ENCODE measurements at regions not wholly inside any gene's neighbourhood (a gene's known extent, or its start where the extent isn't known, plus 50 kb on each side); places are given as distances from the start of the nearest gene placed in this dataset.
"Not testable (repeated sequence)": the region's sequence is repeated elsewhere in the genome, so short reads cannot be mapped to it uniquely, and the experiment has no call there.

DNA sequence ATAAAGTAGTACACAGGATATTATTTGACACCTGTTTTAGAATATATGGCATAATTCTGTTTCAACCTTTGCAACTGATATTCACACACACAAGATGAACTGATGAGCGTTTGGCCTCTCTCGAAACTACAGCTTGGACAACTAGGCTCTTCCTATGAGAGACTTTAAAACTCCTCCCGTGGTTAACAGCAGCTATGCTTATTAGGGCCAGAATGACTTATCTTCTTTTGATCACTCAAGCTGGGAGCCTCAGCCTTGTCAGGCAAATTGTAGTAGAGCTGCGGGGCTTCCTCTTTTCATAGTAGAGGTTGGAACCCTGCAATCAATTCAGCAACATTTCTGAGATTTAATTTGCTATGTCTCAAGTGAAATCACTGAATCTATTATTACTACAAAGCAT, 381.3 kb upstream of the ANKRD20A1 start:
- not testable (repeated sequence) for H3K36me3 ChIP-seq (ENCODE audit: control insufficient read depth, insufficient read depth, low read length); H2AFZ ChIP-seq (ENCODE audit: low read length); H3K9me3 ChIP-seq (ENCODE audit: control insufficient read depth, insufficient read depth, low read depth, low read length); H3K9ac ChIP-seq (ENCODE audit: insufficient read depth, low read length); H3K4me2 ChIP-seq (ENCODE audit: extremely low read depth, insufficient read depth, low read length); H3K27me3 ChIP-seq (ENCODE audit: control insufficient read depth, insufficient read depth, low read length); H3K27ac ChIP-seq (ENCODE audit: insufficient read depth, low read length); H3K4me3 ChIP-seq (replicated peaks in 1 of 4; ENCODE audit: control extremely low read depth in 1 of 4, insufficient read depth in 1 of 4, low read depth in 3 of 4, low read length in 4 of 4); DNase-seq (ENCODE audit: low read depth in 2 of 2); H4K20me1 ChIP-seq (ENCODE audit: control insufficient read depth, extremely low read depth, insufficient read depth, low read length); H3K4me1 ChIP-seq (ENCODE audit: control insufficient read depth, extremely low read depth, insufficient read depth, low read length); H3K79me2 ChIP-seq (ENCODE audit: control insufficient read depth, insufficient read depth, low read length)

DNA sequence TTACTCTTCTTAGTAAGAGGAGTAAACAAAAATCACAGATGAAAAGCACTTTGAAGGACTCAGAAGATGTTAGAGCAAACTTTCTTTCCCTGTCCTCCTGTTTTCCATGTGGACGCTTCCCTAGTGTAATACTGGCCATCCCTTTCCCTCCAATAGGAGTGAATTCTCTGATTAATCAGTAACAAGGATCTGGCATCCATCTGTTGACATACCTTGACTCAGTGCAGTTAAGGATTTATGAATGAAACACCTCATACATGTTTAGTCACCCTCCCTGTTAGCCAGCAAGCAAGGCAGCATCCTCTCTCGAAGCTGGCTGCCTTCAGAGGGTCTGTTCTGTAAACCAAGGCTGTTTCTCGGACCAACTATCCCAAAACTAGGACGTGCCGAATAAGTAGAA, 388.0 kb upstream of the ANKRD20A1 start:
- H3K27ac ChIP-seq (ENCODE audit: insufficient read depth, low read length); H3K4me1 ChIP-seq (ENCODE audit: control insufficient read depth, extremely low read depth, insufficient read depth, low read length); H3K4me2 ChIP-seq (ENCODE audit: extremely low read depth, insufficient read depth, low read length); H3K4me3 ChIP-seq (replicated peaks in 1 of 4; ENCODE audit: control extremely low read depth in 1 of 4, insufficient read depth in 1 of 4, low read depth in 3 of 4, low read length in 4 of 4); H3K9me3 ChIP-seq (ENCODE audit: control insufficient read depth, insufficient read depth, low read depth, low read length); H3K9ac ChIP-seq (ENCODE audit: insufficient read depth, low read length); H2AFZ ChIP-seq (ENCODE audit: low read length); DNase-seq (ENCODE audit: low read depth in 2 of 2); H3K27me3 ChIP-seq (ENCODE audit: control insufficient read depth, insufficient read depth, low read length); H4K20me1 ChIP-seq (ENCODE audit: control insufficient read depth, extremely low read depth, insufficient read depth, low read length); H3K79me2 ChIP-seq (ENCODE audit: control insufficient read depth, insufficient read depth, low read length); H3K36me3 ChIP-seq (ENCODE audit: control insufficient read depth, insufficient read depth, low read length): not testable (repeated sequence)

DNA sequence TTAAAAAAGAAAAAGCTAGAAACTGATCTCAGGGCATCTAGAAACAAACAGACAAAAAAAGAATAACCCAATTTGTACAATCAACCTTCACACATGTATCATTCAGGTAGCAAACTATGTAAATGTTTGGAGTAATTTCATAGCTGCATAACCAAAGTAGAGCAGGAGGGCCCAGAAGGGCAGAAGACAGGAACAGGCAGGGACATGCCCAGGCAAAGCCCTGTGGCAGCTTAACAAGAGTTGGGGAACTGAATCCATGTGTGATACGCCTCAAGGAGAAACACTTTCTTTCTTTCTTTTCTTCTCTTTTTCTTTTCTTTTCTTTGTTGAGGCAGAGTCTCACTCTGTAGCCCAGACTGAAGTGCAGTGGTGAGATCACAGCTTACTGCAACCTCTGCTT, 390.4 kb upstream of the ANKRD20A1 start:
- not testable (repeated sequence) for DNase-seq (ENCODE audit: low read depth in 2 of 2); H3K4me1 ChIP-seq (ENCODE audit: control insufficient read depth, extremely low read depth, insufficient read depth, low read length); H3K27me3 ChIP-seq (ENCODE audit: control insufficient read depth, insufficient read depth, low read length); H3K36me3 ChIP-seq (ENCODE audit: control insufficient read depth, insufficient read depth, low read length); H3K9ac ChIP-seq (ENCODE audit: insufficient read depth, low read length); H3K9me3 ChIP-seq (ENCODE audit: control insufficient read depth, insufficient read depth, low read depth, low read length); H3K79me2 ChIP-seq (ENCODE audit: control insufficient read depth, insufficient read depth, low read length); H4K20me1 ChIP-seq (ENCODE audit: control insufficient read depth, extremely low read depth, insufficient read depth, low read length); H3K4me3 ChIP-seq (replicated peaks in 1 of 4; ENCODE audit: control extremely low read depth in 1 of 4, insufficient read depth in 1 of 4, low read depth in 3 of 4, low read length in 4 of 4); H3K4me2 ChIP-seq (ENCODE audit: extremely low read depth, insufficient read depth, low read length); H2AFZ ChIP-seq (ENCODE audit: low read length); H3K27ac ChIP-seq (ENCODE audit: insufficient read depth, low read length)

DNA sequence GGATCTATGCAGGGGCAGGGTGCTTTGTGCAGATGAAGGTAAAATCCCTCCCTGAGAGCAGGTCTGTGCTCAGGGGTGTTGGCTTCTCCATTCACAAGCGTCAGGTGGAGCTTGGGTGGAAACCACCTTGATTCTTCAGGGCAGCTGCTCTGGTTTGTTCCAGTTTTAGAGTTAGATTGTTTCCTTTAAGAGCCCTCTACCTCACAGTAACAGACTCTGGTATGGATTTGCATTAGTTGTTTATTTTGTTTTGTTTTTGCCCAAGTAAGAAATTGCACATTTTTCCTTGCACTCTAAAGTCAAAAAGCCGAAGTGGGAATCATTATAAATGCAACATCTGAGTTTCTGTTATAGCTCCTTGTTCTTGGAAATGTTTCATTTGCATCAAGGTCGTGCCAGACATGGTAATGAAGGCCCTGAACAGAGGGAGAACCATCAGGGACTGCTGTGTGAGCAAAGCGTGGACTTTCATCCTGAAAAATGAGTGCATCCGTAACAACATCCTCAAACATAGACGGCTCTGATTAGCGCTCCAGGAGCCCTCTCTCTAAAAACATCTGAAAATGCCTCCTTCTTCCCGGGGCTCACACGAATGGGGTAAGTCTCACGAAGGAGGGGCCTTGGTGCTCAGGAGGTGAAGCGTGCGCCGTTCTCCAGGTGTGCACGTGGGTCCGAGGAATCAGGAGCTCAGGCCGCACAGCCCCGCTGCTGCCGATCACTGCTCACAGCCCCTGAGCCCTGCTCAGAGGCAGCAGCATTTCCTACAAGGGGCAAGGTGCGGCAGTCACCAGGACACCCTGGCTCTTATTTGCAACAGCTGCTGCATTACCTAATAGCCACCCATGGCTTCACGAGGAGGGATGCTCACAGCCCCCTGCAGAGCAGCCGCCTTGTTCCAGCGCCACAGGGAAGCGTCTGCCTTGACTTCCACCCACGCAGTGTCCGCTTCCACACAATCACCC, 396.7 kb upstream of the ANKRD20A1 start:
- H3K27ac ChIP-seq (ENCODE audit: insufficient read depth, low read length); H3K4me1 ChIP-seq (ENCODE audit: control insufficient read depth, extremely low read depth, insufficient read depth, low read length); H4K20me1 ChIP-seq (ENCODE audit: control insufficient read depth, extremely low read depth, insufficient read depth, low read length); H3K9me3 ChIP-seq (ENCODE audit: control insufficient read depth, insufficient read depth, low read depth, low read length); DNase-seq (ENCODE audit: low read depth in 2 of 2); H3K4me3 ChIP-seq (replicated peaks in 1 of 4; ENCODE audit: control extremely low read depth in 1 of 4, insufficient read depth in 1 of 4, low read depth in 3 of 4, low read length in 4 of 4); H2AFZ ChIP-seq (ENCODE audit: low read length); H3K9ac ChIP-seq (ENCODE audit: insufficient read depth, low read length); H3K79me2 ChIP-seq (ENCODE audit: control insufficient read depth, insufficient read depth, low read length); H3K27me3 ChIP-seq (ENCODE audit: control insufficient read depth, insufficient read depth, low read length); H3K4me2 ChIP-seq (ENCODE audit: extremely low read depth, insufficient read depth, low read length); H3K36me3 ChIP-seq (ENCODE audit: control insufficient read depth, insufficient read depth, low read length): not testable (repeated sequence)

DNA sequence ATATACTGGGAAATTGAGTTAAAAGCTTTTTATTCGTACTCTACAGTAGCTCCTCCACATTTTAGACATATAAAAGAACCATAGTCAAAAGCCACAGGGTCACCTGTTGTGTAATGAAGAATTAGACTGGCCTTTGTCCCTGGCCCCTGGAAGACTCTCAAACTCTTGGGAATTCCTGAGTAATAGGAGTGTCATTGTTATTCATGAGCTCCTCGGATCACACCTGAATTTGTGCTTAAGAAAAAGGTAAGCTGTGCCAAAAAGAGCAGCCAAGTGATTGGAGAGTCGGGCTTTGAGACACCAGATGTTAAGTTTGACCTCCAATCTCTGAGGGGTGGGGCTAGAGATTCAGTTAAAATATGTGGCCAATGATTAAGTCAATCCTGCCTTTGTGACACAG, 405.8 kb upstream of the ANKRD20A1 start:
- H2AFZ ChIP-seq (ENCODE audit: low read length); H3K9ac ChIP-seq (ENCODE audit: insufficient read depth, low read length); H3K4me3 ChIP-seq (replicated peaks in 1 of 4; ENCODE audit: control extremely low read depth in 1 of 4, insufficient read depth in 1 of 4, low read depth in 3 of 4, low read length in 4 of 4); H3K27ac ChIP-seq (ENCODE audit: insufficient read depth, low read length); H3K4me2 ChIP-seq (ENCODE audit: extremely low read depth, insufficient read depth, low read length); H3K4me1 ChIP-seq (ENCODE audit: control insufficient read depth, extremely low read depth, insufficient read depth, low read length); H3K36me3 ChIP-seq (ENCODE audit: control insufficient read depth, insufficient read depth, low read length); H3K27me3 ChIP-seq (ENCODE audit: control insufficient read depth, insufficient read depth, low read length); DNase-seq (ENCODE audit: low read depth in 2 of 2); H3K79me2 ChIP-seq (ENCODE audit: control insufficient read depth, insufficient read depth, low read length); H4K20me1 ChIP-seq (ENCODE audit: control insufficient read depth, extremely low read depth, insufficient read depth, low read length); H3K9me3 ChIP-seq (ENCODE audit: control insufficient read depth, insufficient read depth, low read depth, low read length): not testable (repeated sequence)

DNA sequence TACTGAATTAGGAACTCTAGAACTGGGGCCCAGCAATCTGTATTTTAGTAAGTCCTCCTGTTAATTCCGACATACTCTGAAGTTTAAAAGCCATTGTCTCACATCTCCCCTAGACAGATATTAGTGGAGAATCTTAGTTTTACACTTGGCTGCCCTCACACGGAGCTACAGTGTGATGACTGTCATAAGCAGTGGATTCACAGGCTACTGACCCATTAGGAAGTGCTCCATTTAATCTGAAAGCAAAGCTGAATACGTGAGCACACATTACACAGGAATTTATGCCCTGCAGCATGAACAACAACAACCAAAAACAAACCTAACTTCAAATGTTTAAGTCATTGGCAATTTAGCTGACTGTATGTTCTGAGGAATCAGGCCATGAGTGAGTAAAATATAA, 416.4 kb upstream of the ANKRD20A1 start:
- not testable (repeated sequence) for H3K4me3 ChIP-seq (replicated peaks in 1 of 4; ENCODE audit: control extremely low read depth in 1 of 4, insufficient read depth in 1 of 4, low read depth in 3 of 4, low read length in 4 of 4); H3K9me3 ChIP-seq (ENCODE audit: control insufficient read depth, insufficient read depth, low read depth, low read length); H3K36me3 ChIP-seq (ENCODE audit: control insufficient read depth, insufficient read depth, low read length); H3K27me3 ChIP-seq (ENCODE audit: control insufficient read depth, insufficient read depth, low read length); H3K4me2 ChIP-seq (ENCODE audit: extremely low read depth, insufficient read depth, low read length); H3K4me1 ChIP-seq (ENCODE audit: control insufficient read depth, extremely low read depth, insufficient read depth, low read length); H3K79me2 ChIP-seq (ENCODE audit: control insufficient read depth, insufficient read depth, low read length); H4K20me1 ChIP-seq (ENCODE audit: control insufficient read depth, extremely low read depth, insufficient read depth, low read length); H3K9ac ChIP-seq (ENCODE audit: insufficient read depth, low read length); H2AFZ ChIP-seq (ENCODE audit: low read length); H3K27ac ChIP-seq (ENCODE audit: insufficient read depth, low read length); DNase-seq (ENCODE audit: low read depth in 2 of 2)

DNA sequence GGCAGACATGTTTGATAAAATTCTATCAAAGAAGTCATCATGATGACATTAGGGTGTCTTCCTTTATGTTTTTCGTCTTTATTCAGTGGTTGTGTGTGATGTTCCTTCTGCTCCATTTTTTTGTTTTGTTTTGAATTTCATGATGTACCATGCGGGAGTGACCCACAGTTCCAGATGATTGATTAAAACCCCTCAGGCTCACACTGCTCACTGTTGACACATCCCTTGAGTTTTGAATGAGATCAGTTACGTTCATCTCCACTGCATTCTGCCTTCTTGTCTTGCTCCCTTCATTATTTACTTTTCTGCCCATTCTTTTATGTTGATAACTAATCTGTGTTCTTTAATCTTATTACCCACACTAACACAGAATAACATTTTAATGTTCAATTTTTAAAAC, 421.7 kb upstream of the ANKRD20A1 start:
- H3K27ac ChIP-seq (ENCODE audit: insufficient read depth, low read length); H3K4me1 ChIP-seq (ENCODE audit: control insufficient read depth, extremely low read depth, insufficient read depth, low read length); H3K79me2 ChIP-seq (ENCODE audit: control insufficient read depth, insufficient read depth, low read length): not testable (repeated sequence)

More for the DNA sequence above, 421.7 kb upstream of the ANKRD20A1 start:
- H3K4me3 ChIP-seq (replicated peaks in 1 of 4; ENCODE audit: control extremely low read depth in 1 of 4, insufficient read depth in 1 of 4, low read depth in 3 of 4, low read length in 4 of 4); H3K9me3 ChIP-seq (ENCODE audit: control insufficient read depth, insufficient read depth, low read depth, low read length); H3K4me2 ChIP-seq (ENCODE audit: extremely low read depth, insufficient read depth, low read length); H3K9ac ChIP-seq (ENCODE audit: insufficient read depth, low read length); DNase-seq (ENCODE audit: low read depth in 2 of 2); H4K20me1 ChIP-seq (ENCODE audit: control insufficient read depth, extremely low read depth, insufficient read depth, low read length); H3K27me3 ChIP-seq (ENCODE audit: control insufficient read depth, insufficient read depth, low read length); H3K36me3 ChIP-seq (ENCODE audit: control insufficient read depth, insufficient read depth, low read length); H2AFZ ChIP-seq (ENCODE audit: low read length): not testable (repeated sequence)

Data from fibroblast of lung (primary cell).